PC-9 (cell line): ENCODE measurements at regions not wholly inside any gene's neighbourhood (a gene's known extent, or its start where the extent isn't known, plus 50 kb on each side); places are given as distances from the start of the nearest gene placed in this dataset.

Experiments
- BruUV-seq: library from RNA; stranded (reverse); fragments of 400-500 nt; replicated peaks from 2 replicates; lab custom pipeline; 2021; lab: Mats Ljungman, UMichigan
- CTCF ChIA-PET: fragments of 300-600 bp; sonication (Branson Sonifier 250); formaldehyde crosslinking; loops from one replicate; lab custom pipeline; 2022; ENCODE audit warnings: antibody characterized with exemption; lab: Charles Lee
- POLR2A ChIA-PET: fragments of 300-600 bp; sonication (Branson Sonifier 250); formaldehyde crosslinking; loops from one replicate; lab custom pipeline; 2022; ENCODE audit warnings: antibody characterized with exemption; ENCODE audit not compliant: unreplicated experiment; lab: Charles Lee
- DNase-seq, 2 experiments: peaks; one replicate each; pipeline versions ENCODE4 v3.0.0 to v3.0.0-alpha.2; 2015 to 2022; ENCODE audit warnings: mixed read lengths in 1 of 2
- H2AFZ ChIP-seq: fragments of 200-600 bp; sonication (generic); 2 replicates; pipeline ENCODE4 v1.8.1; 2017; ENCODE audit warnings: antibody characterized with exemption
- H3F3A ChIP-seq: fragments of 200-600 bp; sonication (generic); 2 replicates; pipeline ENCODE4 v1.8.1; 2017; ENCODE audit warnings: antibody characterized with exemption, mild to moderate bottlenecking, low read depth; ENCODE audit not compliant: insufficient read depth
- H3K27ac ChIP-seq: fragments of 200-600 bp; sonication (generic); 2 replicates; pipeline ENCODE4 v1.6.1; 2016; ENCODE audit warnings: mixed run types
- H3K27me3 ChIP-seq: fragments of 200-600 bp; sonication (generic); 2 replicates; pipeline ENCODE4 v1.6.1; 2016; ENCODE audit warnings: low read depth, mixed run types; ENCODE audit not compliant: insufficient read depth
- H3K36me3 ChIP-seq: fragments of 200-600 bp; sonication (generic); 2 replicates; pipeline ENCODE4 v1.6.1; 2016; ENCODE audit warnings: low read depth, mixed run types
- H3K4me1 ChIP-seq: fragments of 200-600 bp; sonication (generic); replicated peaks from 2 replicates; pipeline ENCODE4 v1.6.1; 2016; ENCODE audit warnings: mixed run types; ENCODE audit not compliant: insufficient read depth
- H3K4me2 ChIP-seq: fragments of 200-600 bp; sonication (generic); 2 replicates; pipeline ENCODE4 v1.6.1; 2017; ENCODE audit warnings: mixed run types
- H3K4me3 ChIP-seq: fragments of 200-600 bp; sonication (generic); 2 replicates; pipeline ENCODE4 v1.6.1; 2016; ENCODE audit warnings: mixed run types
- H3K79me2 ChIP-seq: fragments of 200-600 bp; sonication (generic); 2 replicates; pipeline ENCODE4 v1.6.1; 2017; ENCODE audit warnings: low read depth, mixed run types
- H3K9me2 ChIP-seq: fragments of 200-600 bp; sonication (generic); 2 replicates; pipeline ENCODE4 v1.8.1; 2017; ENCODE audit warnings: mild to moderate bottlenecking; ENCODE audit not compliant: insufficient read depth
- H3K9me3 ChIP-seq: fragments of 200-600 bp; sonication (generic); 2 replicates; pipeline ENCODE4 v1.8.1; 2016; ENCODE audit warnings: low read depth; ENCODE audit not compliant: insufficient read depth
- H4K20me1 ChIP-seq: fragments of 200-600 bp; sonication (generic); 2 replicates; pipeline ENCODE4 v1.8.1; 2017; ENCODE audit not compliant: insufficient read depth
- EZH2 ChIP-seq: fragments of 200-600 bp; sonication (generic); IDR thresholded peaks from 2 replicates; pipeline ENCODE4 v1.8.0; 2017; ENCODE audit warnings: antibody characterized with exemption, low read depth
- intact Hi-C: fragments of 100-400 bp; cut with micrococcal nuclease; formaldehyde crosslinking; loops from one replicate; pipeline ENCODE4 v1.10.0; 2022; ENCODE audit not compliant: unreplicated experiment
- TF ChIP-seq, protein P1 (sequence below): fragments of 200-600 bp; sonication (generic); conservative IDR thresholded peaks from 2 replicates; pipeline ENCODE4 v1.6.1; 2017; ENCODE audit warnings: mixed run types, antibody characterized with exemption, mild to moderate bottlenecking, moderate library complexity

DNA sequence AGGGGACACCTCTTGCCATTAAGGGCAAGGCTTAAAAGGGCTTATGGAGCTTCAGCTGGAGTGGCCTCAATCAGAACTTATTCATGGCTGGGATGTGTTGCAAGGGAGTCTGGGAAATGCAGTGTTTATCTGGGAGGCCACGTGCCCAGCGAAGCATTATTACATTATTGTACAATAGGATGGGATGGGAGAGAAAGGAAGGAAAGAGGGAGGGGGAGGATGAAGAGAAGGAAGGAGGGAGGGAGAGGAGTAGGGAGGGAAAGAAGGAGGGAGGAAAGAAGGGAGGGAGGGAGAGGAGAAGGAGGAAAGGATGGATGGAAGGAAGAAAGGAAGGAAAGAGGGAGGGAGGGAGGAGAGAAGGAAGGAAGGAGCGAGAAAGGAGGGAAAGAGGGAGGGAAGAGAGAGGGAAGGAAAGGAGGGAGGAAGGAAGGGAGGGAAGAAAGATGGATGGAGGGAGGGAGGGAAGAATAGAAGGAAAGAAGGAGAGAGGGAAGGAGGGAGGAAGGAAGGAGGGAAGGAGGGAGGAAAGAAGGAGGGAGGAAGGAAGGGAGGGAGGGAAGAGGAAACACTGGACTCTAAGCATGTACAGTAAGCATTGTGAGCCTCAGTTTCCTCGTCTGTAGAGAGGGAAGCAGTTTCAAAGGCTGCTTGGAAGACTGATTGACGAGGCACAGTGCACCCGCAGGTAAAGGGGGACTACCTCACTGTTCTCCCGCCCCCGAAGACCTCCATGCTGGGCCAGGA lies 62.2 kb downstream of the MYEOV start:
- ChIA-PET POLR2A (no interaction called here), CTCF (no interaction called here)
- no TSS peak for BruUV-seq

DNA sequence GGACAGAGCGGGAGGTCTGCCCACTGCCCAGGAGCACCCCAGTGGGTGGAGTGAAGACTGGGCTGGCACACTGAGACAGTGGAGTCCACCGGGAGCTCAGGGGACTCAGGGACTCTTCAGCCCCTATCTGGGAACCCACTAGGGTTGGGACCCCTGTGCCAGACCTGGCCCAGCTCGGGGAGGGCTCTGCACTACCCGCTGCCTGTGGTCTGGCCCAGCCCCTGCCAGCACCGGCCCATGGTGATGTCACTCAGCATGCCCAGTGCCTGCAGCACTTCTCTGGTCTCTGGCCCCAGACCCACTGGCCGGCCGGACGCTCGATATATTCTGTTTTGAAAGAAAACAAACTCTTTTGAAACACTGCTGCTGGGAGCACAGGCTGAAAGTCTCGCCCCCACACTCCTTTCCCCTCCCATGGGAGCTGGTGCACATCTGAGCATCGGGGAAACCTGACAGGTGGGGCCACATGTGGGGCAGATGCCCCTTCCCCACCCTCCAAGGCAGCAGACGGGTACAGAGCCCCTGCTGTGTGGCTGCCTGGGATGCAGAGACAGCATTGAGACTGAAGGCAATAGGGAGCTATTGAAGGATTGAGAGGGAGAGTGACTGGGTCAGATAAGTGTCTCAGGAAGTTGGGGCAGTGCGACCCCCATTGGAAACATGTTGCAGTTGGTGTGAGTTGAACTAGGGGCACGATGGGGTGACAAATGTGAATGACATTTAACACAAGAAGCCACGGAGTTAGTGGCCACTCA lies 62.9 kb downstream of the MYEOV start:
- peaks cover 94% of the 10 kb centered on the region for H3F3A ChIP-seq
- no peak for DNase-seq
- H3K9me2 ChIP-seq = no peaks in the 10 kb centered on the region
- H3K36me3 ChIP-seq = peaks cover 59% of the 10 kb centered on the region
- H3K9me3 ChIP-seq = no peaks in the 10 kb centered on the region
- H3K4me3 ChIP-seq = no peak overlapping the region
- intact Hi-C loops = no loop called here
- CTCF ChIA-PET = no interaction called here
- H3K4me1 ChIP-seq = peaks cover 15% of the 10 kb centered on the region
- TF ChIP-seq, protein P1, sequence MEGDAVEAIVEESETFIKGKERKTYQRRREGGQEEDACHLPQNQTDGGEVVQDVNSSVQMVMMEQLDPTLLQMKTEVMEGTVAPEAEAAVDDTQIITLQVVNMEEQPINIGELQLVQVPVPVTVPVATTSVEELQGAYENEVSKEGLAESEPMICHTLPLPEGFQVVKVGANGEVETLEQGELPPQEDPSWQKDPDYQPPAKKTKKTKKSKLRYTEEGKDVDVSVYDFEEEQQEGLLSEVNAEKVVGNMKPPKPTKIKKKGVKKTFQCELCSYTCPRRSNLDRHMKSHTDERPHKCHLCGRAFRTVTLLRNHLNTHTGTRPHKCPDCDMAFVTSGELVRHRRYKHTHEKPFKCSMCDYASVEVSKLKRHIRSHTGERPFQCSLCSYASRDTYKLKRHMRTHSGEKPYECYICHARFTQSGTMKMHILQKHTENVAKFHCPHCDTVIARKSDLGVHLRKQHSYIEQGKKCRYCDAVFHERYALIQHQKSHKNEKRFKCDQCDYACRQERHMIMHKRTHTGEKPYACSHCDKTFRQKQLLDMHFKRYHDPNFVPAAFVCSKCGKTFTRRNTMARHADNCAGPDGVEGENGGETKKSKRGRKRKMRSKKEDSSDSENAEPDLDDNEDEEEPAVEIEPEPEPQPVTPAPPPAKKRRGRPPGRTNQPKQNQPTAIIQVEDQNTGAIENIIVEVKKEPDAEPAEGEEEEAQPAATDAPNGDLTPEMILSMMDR = no peak
- no peak for TF ChIP-seq EZH2
- no peak overlapping the region for H2AFZ ChIP-seq
- no peak overlapping the region for H3K4me2 ChIP-seq
- peaks cover 93% of the 10 kb centered on the region for H3K79me2 ChIP-seq
- no peak overlapping the region for H3K27ac ChIP-seq
- H4K20me1 ChIP-seq = peaks cover 83% of the 10 kb centered on the region
- no peaks in the 10 kb centered on the region for H3K27me3 ChIP-seq
- no TSS peak for BruUV-seq
- POLR2A ChIA-PET = no interaction called here

More for the DNA sequence above, 62.2 kb downstream of the MYEOV start:
- Histone ChIP-seq H3K4me2 (no peak overlapping the region), H3F3A (peaks cover 94% of the 10 kb centered on the region), H2AFZ (no peak overlapping the region), H3K27me3 (no peaks in the 10 kb centered on the region), H3K9me3 (no peaks in the 10 kb centered on the region), H3K36me3 (peaks cover 58% of the 10 kb centered on the region), H3K9me2 (no peaks in the 10 kb centered on the region), H3K4me3 (no peak overlapping the region), H3K79me2 (peaks cover 93% of the 10 kb centered on the region), H4K20me1 (peaks cover 84% of the 10 kb centered on the region), H3K27ac (no peak overlapping the region), H3K4me1 (peaks cover 23% of the 10 kb centered on the region)
- no peak for TF ChIP-seq EZH2
- TF ChIP-seq, protein P1 = no peak
- intact Hi-C loops = no loop called here
- no peak for DNase-seq

DNA sequence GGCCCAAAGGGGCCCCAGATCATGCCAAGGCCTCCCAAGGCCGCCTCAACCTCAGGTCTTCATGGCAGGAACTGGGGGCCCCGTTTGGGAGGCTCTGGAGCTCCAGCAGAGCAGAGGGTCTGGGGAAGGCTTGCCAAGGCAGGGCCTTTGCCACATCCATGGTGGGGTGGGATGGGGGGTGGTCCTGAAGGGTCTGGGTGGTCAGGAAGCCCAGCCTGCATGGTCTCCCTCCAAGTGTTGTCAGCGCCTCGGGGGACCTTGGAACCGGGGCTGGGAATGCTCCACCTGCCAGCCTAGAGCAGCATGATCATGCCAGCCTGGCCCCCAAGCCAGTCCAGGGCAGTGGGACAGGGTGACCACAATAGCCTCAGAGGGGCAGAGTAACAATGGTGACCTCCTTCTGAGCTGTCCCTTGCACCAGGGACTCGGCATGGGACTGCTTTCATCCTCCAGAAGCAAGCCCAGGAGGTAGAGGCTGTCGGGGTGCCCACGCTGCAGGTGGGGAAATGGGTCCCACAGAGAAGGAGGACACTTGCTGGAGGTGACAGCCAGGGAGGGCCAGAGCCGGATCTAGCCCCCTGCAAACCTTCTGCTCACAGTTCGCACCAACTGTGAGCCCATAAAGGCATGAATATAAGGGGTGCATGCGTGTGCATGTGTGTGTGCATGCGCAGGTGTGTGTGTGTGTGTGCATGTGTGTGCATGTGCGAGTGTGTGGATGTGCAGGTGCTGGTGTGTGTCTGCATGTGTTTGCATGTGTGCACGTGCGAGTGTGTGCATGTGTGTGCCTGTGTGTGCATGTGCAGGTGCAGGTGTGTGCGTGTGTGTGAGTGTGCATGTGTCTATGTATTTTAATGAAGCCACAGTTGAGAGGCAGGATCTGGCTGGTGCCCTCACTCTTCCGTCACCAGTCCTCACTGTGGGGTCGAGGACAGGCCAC lies 63.8 kb downstream of the MYEOV start:
- Histone ChIP-seq H3K4me2 (no peak overlapping the region), H2AFZ (no peak overlapping the region), H3K4me1 (peaks cover 7% of the 10 kb centered on the region), H3K36me3 (peaks cover 60% of the 10 kb centered on the region), H3K27me3 (no peaks in the 10 kb centered on the region), H3K4me3 (no peak overlapping the region), H3K9me3 (no peaks in the 10 kb centered on the region), H3F3A (peaks cover 92% of the 10 kb centered on the region), H3K79me2 (peaks cover 86% of the 10 kb centered on the region), H4K20me1 (peaks cover 75% of the 10 kb centered on the region), H3K27ac (no peak overlapping the region), H3K9me2 (no peaks in the 10 kb centered on the region)
- BruUV-seq = no TSS peak
- DNase-seq = no peak
- TF ChIP-seq, protein P1 = no peak
- no peak for TF ChIP-seq EZH2
- ChIA-PET POLR2A (no interaction called here), CTCF (no interaction called here)
- intact Hi-C loops = no loop called here
